ENCODE measurements at regions not wholly inside any gene's neighbourhood (a gene's known extent, or its start where the extent isn't known, plus 50 kb on each side); places are given as distances from the start of the nearest gene placed in this dataset.

DNA sequence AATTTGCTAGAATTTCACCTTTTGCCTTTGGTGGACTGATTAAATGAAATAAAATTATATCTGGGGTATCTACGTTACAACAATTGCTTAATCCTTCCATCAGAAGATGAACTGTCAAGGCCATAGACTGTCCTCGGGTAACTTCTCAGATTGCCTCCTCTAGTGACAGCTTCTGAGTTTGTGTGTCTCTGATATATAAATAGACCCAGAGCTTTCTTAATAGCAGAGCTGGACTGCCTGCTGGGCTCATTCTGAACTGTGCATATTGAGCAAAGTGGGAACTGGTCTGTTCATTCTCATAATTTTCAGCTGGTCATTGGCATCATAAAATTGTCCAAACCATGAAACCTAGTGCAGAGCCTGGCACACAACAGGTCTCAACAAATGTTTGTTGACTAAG is 99.1 kb upstream of the GRAMD1B start:
- TF ChIP-seq, protein P1, sequence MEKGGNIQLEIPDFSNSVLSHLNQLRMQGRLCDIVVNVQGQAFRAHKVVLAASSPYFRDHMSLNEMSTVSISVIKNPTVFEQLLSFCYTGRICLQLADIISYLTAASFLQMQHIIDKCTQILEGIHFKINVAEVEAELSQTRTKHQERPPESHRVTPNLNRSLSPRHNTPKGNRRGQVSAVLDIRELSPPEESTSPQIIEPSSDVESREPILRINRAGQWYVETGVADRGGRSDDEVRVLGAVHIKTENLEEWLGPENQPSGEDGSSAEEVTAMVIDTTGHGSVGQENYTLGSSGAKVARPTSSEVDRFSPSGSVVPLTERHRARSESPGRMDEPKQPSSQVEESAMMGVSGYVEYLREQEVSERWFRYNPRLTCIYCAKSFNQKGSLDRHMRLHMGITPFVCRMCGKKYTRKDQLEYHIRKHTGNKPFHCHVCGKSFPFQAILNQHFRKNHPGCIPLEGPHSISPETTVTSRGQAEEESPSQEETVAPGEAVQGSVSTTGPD (CRISPR knock-in tag; IDR thresholded peaks at IDR 0.05) = no peak
- TF ChIP-seq MAFK (conservative IDR thresholded peaks at IDR 0.05 in 1 of 2, IDR thresholded peaks at IDR 0.05 in 1 of 2; ENCODE audit: low read length in 2 of 2) (no peak), ARID2 (CRISPR knock-in tag; IDR thresholded peaks at IDR 0.05; ENCODE audit: borderline replicate concordance) (no peak)
- TF ChIP-seq, protein P2, sequence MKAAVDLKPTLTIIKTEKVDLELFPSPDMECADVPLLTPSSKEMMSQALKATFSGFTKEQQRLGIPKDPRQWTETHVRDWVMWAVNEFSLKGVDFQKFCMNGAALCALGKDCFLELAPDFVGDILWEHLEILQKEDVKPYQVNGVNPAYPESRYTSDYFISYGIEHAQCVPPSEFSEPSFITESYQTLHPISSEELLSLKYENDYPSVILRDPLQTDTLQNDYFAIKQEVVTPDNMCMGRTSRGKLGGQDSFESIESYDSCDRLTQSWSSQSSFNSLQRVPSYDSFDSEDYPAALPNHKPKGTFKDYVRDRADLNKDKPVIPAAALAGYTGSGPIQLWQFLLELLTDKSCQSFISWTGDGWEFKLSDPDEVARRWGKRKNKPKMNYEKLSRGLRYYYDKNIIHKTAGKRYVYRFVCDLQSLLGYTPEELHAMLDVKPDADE (CRISPR knock-in tag; IDR thresholded peaks at IDR 0.05) = no peak

Data from HepG2 (cell line).